Mesodermal cell (in vitro differentiated cells): ENCODE measurements at regions not wholly inside any gene's neighbourhood (a gene's known extent, or its start where the extent isn't known, plus 50 kb on each side); places are given as distances from the start of the nearest gene placed in this dataset.

Experiments used
- H3K27ac ChIP-seq: 2 replicates; pipeline ENCODE4 v1.7.0; 2013; ENCODE audit warnings: mild to moderate bottlenecking, low read depth, low read length, moderate library complexity; ENCODE audit not compliant: severe bottlenecking
- H3K36me3 ChIP-seq: 2 replicates; pipeline ENCODE4 v1.7.1; 2013; ENCODE audit warnings: mild to moderate bottlenecking, low read length, moderate library complexity; ENCODE audit not compliant: control insufficient read depth, insufficient read depth
- H3K4me1 ChIP-seq: one replicate; pipeline ENCODE4 v1.7.1; 2013; ENCODE audit warnings: mild to moderate bottlenecking, low read length; ENCODE audit not compliant: insufficient read depth, control insufficient read depth, poor library complexity, severe bottlenecking
- H3K4me3 ChIP-seq: 2 replicates; pipeline ENCODE4 v1.7.0; 2013; ENCODE audit warnings: low read length, control low read depth, mild to moderate bottlenecking; ENCODE audit not compliant: insufficient read depth, poor library complexity, severe bottlenecking; ENCODE audit errors: extremely low read depth
- H3K9me3 ChIP-seq: 2 replicates; pipeline ENCODE4 v1.7.1; 2013; ENCODE audit warnings: mild to moderate bottlenecking, low read length, moderate library complexity; ENCODE audit not compliant: control insufficient read depth
- WGBS, 2 experiments: methylation state at CpG; one replicate each; pipeline ENCODE4 v1.1.5; 2013; ENCODE audit warnings: missing lambda C conversion rate in 2 of 2; ENCODE audit not compliant: insufficient coverage in 2 of 2; 5-methylcytosine and 5-hydroxymethylcytosine counted together

DNA sequence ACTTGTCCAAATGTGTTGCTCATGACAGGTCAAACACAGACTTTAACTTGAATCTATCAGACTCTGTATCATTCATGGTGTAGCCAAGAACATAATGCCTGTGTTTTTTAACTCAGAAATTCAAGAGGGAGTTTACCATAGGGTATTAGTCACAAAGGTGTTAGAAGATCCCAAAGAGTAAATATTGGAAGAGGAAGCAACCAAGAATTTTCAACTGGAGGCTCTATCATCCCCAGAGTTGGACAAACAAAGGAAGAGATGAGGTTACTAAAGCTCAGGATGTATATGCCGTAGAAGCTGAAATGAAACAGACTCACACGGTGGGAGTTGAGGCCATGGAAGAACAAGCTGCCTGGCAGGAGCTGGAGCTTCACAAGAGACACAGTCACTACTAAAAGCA is 116.2 kb upstream of the COL8A1 start:
- 100% methylated on average over 2 of the region's 2 CpGs; no CpG with 5 or more reads in 1 of the 2 experiments for WGBS, 2 experiments
- H3K36me3 ChIP-seq: no peaks in the 10 kb centered on the region
- peaks cover 1% of the 10 kb centered on the region for H3K4me1 ChIP-seq
- H3K4me3 ChIP-seq: no peak overlapping the region
- H3K9me3 ChIP-seq: no peaks in the 10 kb centered on the region
- H3K27ac ChIP-seq: no peak overlapping the region

DNA sequence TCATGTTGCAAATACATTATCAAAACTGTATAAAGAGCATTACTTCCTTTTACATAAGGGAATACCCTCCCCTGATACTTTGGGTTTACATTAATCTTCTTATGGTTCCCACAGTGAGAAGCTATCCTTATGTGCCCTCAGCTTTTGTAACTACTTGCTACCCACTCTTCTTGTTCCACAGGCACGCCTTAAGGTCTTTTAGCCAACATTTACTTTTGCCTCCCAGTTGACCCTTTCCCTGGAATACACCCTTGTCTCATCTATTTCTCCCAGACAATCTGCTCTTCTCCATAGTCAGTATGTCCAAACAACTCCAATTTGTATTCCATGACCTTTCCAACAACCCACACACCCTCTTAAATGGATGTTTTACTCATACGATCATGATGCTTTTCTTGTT is 116.8 kb upstream of the COL8A1 start:
- WGBS, 2 experiments: 95 to 100% methylated on average over 1 of the region's 2 CpGs
- H3K27ac ChIP-seq: no peak overlapping the region
- H3K4me1 ChIP-seq: no peaks in the 10 kb centered on the region

DNA sequence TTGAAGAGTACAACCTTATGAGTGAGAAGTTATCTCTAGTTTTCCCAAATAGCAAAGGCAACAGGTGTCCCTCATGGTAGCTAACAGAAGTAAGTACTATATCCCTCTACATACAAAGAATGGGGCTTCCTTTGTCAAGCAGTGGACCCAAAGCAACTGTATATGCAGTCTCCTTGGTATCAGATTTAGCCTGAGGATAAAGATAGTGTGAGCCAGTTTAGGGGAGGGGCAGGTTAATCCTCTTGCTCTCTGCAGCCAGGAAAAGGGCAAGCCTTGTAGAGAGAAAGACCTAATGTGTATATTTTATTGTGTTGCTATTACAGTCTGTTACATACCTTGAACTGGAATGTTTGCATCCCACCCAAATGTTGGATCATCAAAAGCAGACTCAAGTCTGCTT is 117.9 kb upstream of the COL8A1 start:
- H3K27ac ChIP-seq: no peak overlapping the region
- H3K4me1 ChIP-seq: no peaks in the 10 kb centered on the region
- H3K36me3 ChIP-seq: no peaks in the 10 kb centered on the region
- H3K9me3 ChIP-seq: no peaks in the 10 kb centered on the region
- H3K4me3 ChIP-seq: no peak overlapping the region

More for the DNA sequence above, 116.8 kb upstream of the COL8A1 start:
- Histone ChIP-seq H3K36me3 (no peaks in the 10 kb centered on the region), H3K4me3 (no peak overlapping the region), H3K9me3 (no peaks in the 10 kb centered on the region)

DNA sequence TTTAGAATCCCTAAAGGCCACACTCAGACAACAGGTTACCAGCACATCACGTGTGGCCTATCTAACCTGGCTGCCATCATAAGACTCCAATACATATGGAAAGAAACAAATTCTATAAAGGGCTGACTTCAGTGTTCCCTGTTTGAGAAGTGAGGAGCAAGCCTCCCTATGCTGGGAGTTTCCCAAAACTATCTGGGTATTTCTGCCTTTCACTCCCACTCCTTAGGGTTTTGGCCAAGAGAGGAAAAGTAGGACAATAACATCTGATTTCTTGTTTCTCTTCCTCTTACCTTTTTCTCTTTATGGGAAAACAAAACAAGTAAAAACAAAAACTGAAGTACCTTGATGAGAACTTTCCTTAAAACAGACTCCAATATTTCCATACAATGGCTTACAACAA is 121.5 kb upstream of the COL8A1 start:
- WGBS, 2 experiments: no CpG with 5 or more reads among the region's 1 CpG
- H3K4me1 ChIP-seq: no peaks in the 10 kb centered on the region
- H3K36me3 ChIP-seq: no peaks in the 10 kb centered on the region
- H3K27ac ChIP-seq: no peak overlapping the region
- H3K9me3 ChIP-seq: no peaks in the 10 kb centered on the region
- H3K4me3 ChIP-seq: no peak overlapping the region

DNA sequence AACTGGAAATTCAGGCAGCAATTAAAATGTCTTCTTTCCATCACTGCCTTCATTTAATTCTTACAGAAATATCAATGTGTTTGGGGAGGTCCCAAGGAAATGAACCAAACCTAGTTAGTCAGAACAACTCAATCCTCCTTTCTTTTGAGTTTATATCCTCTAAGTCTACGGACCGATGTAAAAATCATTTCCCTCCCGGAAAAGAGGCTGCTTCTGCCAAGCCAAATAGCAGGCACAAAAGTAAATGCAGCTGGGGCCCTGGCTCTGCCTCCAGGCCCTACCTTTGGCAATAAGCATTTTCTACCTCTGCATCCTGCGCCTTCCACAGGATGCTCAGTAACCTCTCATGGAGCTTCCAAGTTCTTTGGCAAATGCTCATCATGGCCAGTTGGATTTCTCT is 122.5 kb upstream of the COL8A1 start:
- 100% methylated on average over 3 to 4 of the region's 4 CpGs for WGBS, 2 experiments
- no peaks in the 10 kb centered on the region for H3K36me3 ChIP-seq
- no peak overlapping the region for H3K27ac ChIP-seq
- H3K9me3 ChIP-seq: no peaks in the 10 kb centered on the region
- no peak overlapping the region for H3K4me3 ChIP-seq
- no peaks in the 10 kb centered on the region for H3K4me1 ChIP-seq

DNA sequence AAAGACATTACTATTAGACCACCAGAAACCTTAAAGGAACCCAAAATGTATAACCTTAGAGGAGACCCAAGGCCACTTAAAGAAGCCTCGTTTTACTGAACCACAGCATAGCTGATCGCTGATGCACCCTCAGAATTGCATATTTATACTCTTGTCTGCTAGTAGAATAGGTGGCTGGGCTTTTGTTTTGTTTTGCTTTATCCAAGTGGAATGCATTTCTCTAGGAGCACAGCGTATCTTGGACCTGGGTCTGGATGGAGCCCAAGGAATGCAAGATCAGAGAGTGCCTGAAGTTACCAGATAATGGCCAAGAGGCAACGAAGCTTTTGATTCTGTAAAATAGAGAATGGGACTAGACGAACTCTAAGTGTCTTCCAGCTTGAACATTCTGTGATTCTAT is 129.2 kb upstream of the COL8A1 start:
- Histone ChIP-seq H3K27ac (no peak overlapping the region), H3K9me3 (no peaks in the 10 kb centered on the region), H3K4me3 (no peak overlapping the region), H3K4me1 (peaks cover 6% of the 10 kb centered on the region), H3K36me3 (no peaks in the 10 kb centered on the region)
- 89 to 97% methylated on average over 3 to 4 of the region's 5 CpGs for WGBS, 2 experiments

DNA sequence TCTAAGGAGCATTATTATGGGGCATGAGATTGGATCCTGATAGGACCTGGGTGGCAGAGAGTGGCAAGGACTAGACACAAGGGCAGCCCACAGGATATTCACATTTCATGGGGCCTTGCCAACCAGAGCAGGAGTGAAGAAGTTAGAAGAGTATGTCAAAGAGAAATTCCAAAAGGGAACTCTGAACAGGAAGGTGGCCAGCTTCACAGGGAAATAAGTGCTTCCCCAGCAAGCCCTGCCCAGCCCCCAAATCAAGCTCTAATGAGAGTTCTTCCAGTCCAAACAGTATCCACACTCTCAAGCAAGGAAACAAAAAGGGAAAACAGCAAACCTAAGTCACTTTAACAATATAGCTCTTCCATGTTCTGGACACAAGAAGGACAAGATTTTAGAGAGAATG is 130.2 kb upstream of the COL8A1 start:
- Histone ChIP-seq H3K4me3 (no peak overlapping the region), H3K4me1 (peaks cover 6% of the 10 kb centered on the region), H3K27ac (no peak overlapping the region), H3K36me3 (no peaks in the 10 kb centered on the region), H3K9me3 (no peaks in the 10 kb centered on the region)

DNA sequence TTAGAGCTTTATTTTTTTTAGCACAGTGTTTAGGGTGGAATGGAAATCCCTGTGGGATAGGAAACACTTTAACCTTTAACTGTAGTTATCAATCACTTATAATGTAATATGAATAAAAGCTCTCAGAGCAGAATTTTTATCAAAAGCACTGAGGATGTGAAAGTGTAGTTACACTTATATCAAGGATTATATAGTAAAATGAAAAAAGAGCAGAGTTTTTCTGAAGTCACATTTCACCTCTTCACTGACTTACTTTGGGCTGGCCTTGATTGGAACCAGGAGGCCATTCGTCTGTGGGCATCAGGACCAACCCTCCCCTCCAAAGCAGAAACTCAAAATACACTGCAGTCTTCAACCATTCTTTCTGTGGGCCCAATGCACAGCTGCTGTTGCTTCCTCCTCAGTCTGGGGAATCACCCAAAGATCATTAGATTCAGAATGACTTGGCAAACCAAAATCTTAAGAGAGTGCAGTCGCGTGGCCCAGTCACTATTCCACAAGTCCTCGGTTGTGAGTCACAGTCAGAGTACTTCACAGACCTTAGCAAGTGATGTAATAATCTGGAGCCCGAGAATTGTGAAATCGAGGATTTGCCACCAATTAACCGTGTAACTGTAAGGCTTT is 132.6 kb upstream of the COL8A1 start:
- H3K9me3 ChIP-seq: no peaks in the 10 kb centered on the region
- peaks cover 6% of the 10 kb centered on the region for H3K4me1 ChIP-seq
- no peak overlapping the region for H3K27ac ChIP-seq
- no peaks in the 10 kb centered on the region for H3K36me3 ChIP-seq
- H3K4me3 ChIP-seq: no peak overlapping the region
- WGBS, 2 experiments: 92 to 97% methylated on average over 3 to 4 of the region's 7 CpGs

DNA sequence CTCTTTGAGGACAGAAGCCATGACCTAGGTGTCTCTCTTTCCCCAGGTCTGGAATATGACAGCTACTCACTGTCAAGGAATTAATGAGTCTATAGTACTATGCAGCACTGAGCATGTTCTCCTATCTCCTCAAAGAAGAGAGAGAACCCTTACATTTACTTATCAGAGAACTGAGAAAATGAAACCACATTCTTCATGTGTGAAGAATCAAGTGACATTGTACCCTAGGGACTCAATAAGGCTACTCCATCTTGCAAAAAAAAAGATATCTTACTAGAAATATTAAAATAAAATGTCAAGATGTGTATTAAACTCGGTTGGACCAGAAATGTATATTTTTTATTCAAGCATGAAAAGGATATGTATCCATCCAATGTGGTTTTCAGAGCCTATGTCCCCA is 133.2 kb upstream of the COL8A1 start:
- H3K4me3 ChIP-seq: no peak overlapping the region
- no peaks in the 10 kb centered on the region for H3K36me3 ChIP-seq
- H3K4me1 ChIP-seq: peaks cover 6% of the 10 kb centered on the region
- H3K27ac ChIP-seq: no peak overlapping the region
- no CpG with 5 or more reads among the region's 1 CpG for WGBS, 2 experiments
- no peaks in the 10 kb centered on the region for H3K9me3 ChIP-seq

DNA sequence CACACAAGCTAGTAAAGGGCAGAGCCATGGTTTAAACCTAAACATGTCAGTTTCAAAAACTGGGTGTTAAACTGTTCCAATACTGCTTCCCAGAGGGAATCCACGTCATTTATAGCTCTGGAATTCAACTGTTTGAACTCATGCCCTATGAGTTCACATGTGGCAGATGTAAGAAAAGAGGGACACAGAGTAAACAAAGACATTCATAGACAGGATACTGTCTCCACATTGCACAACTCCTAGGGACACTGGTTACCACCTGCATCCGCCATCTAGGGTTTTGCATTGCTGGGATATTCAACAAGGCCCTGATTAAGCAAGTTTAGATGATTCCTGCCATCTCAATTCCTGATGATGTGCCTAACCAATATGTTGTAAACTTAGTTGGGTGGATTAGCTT is 134.1 kb upstream of the COL8A1 start:
- WGBS, 2 experiments: 88 to 100% methylated on average over 1 to 2 of the region's 2 CpGs
- no peaks in the 10 kb centered on the region for H3K36me3 ChIP-seq
- H3K9me3 ChIP-seq: no peaks in the 10 kb centered on the region
- H3K4me3 ChIP-seq: no peak overlapping the region
- H3K27ac ChIP-seq: no peak overlapping the region
- peaks cover 6% of the 10 kb centered on the region for H3K4me1 ChIP-seq

DNA sequence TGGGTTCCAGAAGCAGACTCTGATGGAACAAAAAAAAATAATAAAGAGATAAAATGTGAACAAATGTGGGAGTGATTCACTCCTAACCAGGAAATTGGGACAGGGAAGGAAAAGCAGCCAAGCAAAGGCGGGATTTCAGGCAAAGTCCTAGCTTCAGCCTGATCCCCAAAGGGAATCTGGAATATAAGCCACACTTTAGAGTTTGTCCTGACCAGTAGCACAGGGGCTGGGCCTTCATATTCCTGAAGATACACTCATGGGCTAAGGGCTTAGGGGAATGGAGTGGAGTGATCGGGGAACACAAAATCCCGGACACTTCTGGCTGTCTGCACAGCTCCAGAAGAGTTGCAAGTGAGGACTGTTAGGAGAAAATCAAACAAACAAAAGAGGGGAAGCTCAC is 135.0 kb upstream of the COL8A1 start:
- Histone ChIP-seq H3K27ac (no peak overlapping the region), H3K4me3 (no peak overlapping the region), H3K36me3 (no peaks in the 10 kb centered on the region), H3K4me1 (peaks cover 4% of the 10 kb centered on the region), H3K9me3 (no peaks in the 10 kb centered on the region)
- WGBS, 2 experiments: 96 to 97% methylated on average over 2 to 3 of the region's 3 CpGs
